ENCODE measurements at regions not wholly inside any gene's neighbourhood (a gene's known extent, or its start where the extent isn't known, plus 50 kb on each side); places are given as distances from the start of the nearest gene placed in this dataset.

- TF ChIP-seq, protein P1, sequence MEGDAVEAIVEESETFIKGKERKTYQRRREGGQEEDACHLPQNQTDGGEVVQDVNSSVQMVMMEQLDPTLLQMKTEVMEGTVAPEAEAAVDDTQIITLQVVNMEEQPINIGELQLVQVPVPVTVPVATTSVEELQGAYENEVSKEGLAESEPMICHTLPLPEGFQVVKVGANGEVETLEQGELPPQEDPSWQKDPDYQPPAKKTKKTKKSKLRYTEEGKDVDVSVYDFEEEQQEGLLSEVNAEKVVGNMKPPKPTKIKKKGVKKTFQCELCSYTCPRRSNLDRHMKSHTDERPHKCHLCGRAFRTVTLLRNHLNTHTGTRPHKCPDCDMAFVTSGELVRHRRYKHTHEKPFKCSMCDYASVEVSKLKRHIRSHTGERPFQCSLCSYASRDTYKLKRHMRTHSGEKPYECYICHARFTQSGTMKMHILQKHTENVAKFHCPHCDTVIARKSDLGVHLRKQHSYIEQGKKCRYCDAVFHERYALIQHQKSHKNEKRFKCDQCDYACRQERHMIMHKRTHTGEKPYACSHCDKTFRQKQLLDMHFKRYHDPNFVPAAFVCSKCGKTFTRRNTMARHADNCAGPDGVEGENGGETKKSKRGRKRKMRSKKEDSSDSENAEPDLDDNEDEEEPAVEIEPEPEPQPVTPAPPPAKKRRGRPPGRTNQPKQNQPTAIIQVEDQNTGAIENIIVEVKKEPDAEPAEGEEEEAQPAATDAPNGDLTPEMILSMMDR (IDR thresholded peaks at IDR 0.05) = no peak
- TF ChIP-seq POLR2AphosphoS5 (IDR thresholded peaks at IDR 0.05; ENCODE audit: insufficient read depth in 1 of 2, low read depth in 1 of 2) (no peak), POLR2A (IDR thresholded peaks at IDR 0.05) (no peak)
Observed at GRCh38 chr10:25804505-25804904, 129.5 kb upstream of the MYO3A start.
